ENCODE measurements at regions not wholly inside any gene's neighbourhood (a gene's known extent, or its start where the extent isn't known, plus 50 kb on each side); places are given as distances from the start of the nearest gene placed in this dataset.

- Mint-ChIP-seq H3K4me3 (no peak overlapping the region), H3K27ac (no peak overlapping the region), H3K9me3 (peaks cover 4 to 9% of the 10 kb centered on the region in 2 experiments; a peak in 2 of 5 replicates), H3K4me1 (no peaks in the 10 kb centered on the region), H3K36me3 (ENCODE audit: insufficient read depth in 1 of 3, low read depth in 3 of 3) (peaks cover 0 to 2% (median 0%) of the 10 kb centered on the region in 3 experiments; a peak in 2 of 7 replicates), H3K27me3 (ENCODE audit: low read depth) (no peaks in the 10 kb centered on the region; the same call in 1 of the 2 replicates)
- no peaks in the 10 kb centered on the region for H3K27me3 ChIP-seq (ENCODE audit: insufficient read depth, low read length)
- H4K8ac ChIP-seq (replicated peaks; ENCODE audit: insufficient read length, low read depth, low read length) = no peak overlapping the region
- no peak overlapping the region for H3K27ac ChIP-seq (ENCODE audit: insufficient read length, low read depth, low read length)
- no peak overlapping the region for H2BK12ac ChIP-seq (ENCODE audit: insufficient read length, low read depth, low read length)
- H4K20me1 ChIP-seq (ENCODE audit: control insufficient read depth, insufficient read depth, insufficient read length) = no peaks in the 10 kb centered on the region
- H3K4ac ChIP-seq (ENCODE audit: low read depth, low read length) = no peak overlapping the region
- no peak for DNase-seq
- H3K23ac ChIP-seq (ENCODE audit: insufficient read length, low read depth, low read length) = no peak overlapping the region
- H3K4me1 ChIP-seq (ENCODE audit: insufficient read depth, low read length) = no peaks in the 10 kb centered on the region
- H2AK5ac ChIP-seq (ENCODE audit: insufficient read length, low read length) = no peak overlapping the region
- no peak overlapping the region for H2BK5ac ChIP-seq (ENCODE audit: insufficient read length, low read length)
- H3K14ac ChIP-seq (ENCODE audit: insufficient read depth, low read length) = no peak overlapping the region
- H2BK20ac ChIP-seq (ENCODE audit: low read depth, low read length, poor library complexity, severe bottlenecking) = no peak overlapping the region
- H4K5ac ChIP-seq (ENCODE audit: insufficient read length, low read depth, low read length) = no peak overlapping the region
- no peaks in the 10 kb centered on the region for H3K79me2 ChIP-seq (ENCODE audit: insufficient read depth, low read length)
- no peak overlapping the region for H3K18ac ChIP-seq (ENCODE audit: insufficient read length, low read depth, low read length)
- H3K9me3 ChIP-seq (ENCODE audit: control insufficient read depth, low read depth, low read length) = no peaks in the 10 kb centered on the region
- no peaks in the 10 kb centered on the region for H3K23me2 ChIP-seq (ENCODE audit: insufficient read length, low read depth, low read length, poor library complexity, severe bottlenecking)
- H3T11ph ChIP-seq (ENCODE audit: low read length) = no peak overlapping the region
- H3K4me2 ChIP-seq (ENCODE audit: insufficient read depth, insufficient read length, low read length) = no peak overlapping the region
- no peak overlapping the region for H2BK120ac ChIP-seq (ENCODE audit: low read depth, low read length, poor library complexity, severe bottlenecking)
- H2BK15ac ChIP-seq (ENCODE audit: low read depth, low read length) = no peak overlapping the region
- no peak overlapping the region for H2AFZ ChIP-seq (ENCODE audit: low read length)
- TF ChIP-seq CTCF (conservative IDR thresholded peaks at IDR 0.05) = no peak
- no peak overlapping the region for H3K56ac ChIP-seq (ENCODE audit: insufficient read length, low read depth, low read length)
- no peak overlapping the region for H3K9ac ChIP-seq (ENCODE audit: extremely low read depth, insufficient read length, low read length)
- H4K91ac ChIP-seq (ENCODE audit: insufficient read length, low read depth, low read length) = no peak overlapping the region
- H3K79me1 ChIP-seq (ENCODE audit: insufficient read depth, low read depth, low read length, poor library complexity, severe bottlenecking) = no peaks in the 10 kb centered on the region
Observed at GRCh38 chr12:102334765-102335164, 137.1 kb upstream of the PMCH start.

Measured in H9 (cell line).